ENCODE measurements at regions not wholly inside any gene's neighbourhood (a gene's known extent, or its start where the extent isn't known, plus 50 kb on each side); places are given as distances from the start of the nearest gene placed in this dataset.
"Not testable (repeated sequence)": the region's sequence is repeated elsewhere in the genome, so short reads cannot be mapped to it uniquely, and the experiment has no call there.

DNA sequence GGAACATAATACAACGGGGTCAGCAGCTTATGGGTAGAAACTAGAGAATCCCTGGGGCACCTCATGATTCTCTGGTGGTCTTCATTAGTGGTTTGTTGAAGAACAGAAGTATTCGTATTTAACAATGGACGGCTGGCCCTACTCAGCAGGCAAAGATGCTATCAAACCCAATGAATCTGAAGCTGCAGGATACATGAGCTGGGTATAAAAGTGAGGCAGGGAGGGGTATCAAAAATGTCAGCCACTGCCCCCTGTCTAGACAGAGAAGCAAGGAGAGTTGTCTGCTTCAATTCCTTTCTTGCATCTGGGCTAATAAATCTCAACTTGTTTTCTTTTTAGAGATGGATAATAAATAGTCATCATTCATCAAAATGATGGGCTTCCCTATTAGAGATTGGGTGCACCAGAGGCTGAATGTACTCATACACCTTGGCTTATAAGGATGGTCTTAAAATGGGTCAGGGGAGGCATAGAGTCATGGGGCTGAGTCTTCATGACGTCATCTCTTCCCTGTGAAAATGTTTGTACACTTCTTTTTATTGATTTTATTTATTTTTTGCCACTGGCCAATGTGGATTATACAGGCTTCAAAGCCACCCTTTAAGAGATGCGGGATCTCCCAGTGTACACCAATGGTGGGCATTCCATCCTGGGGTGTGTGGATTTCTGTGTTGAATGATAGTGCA, 259.5 kb downstream of the SHOX start:
- Histone ChIP-seq H2AK5ac (ENCODE audit: low read depth, low read length) (no peak overlapping the region), H2BK12ac (ENCODE audit: low read length) (no peak overlapping the region), H3K23ac (ENCODE audit: low read depth, low read length, poor library complexity) (no peak overlapping the region), H3K9ac (ENCODE audit: low read depth, low read length, poor library complexity) (no peak overlapping the region), H3K79me1 (ENCODE audit: low read depth, low read length) (no peaks in the 10 kb centered on the region), H2BK5ac (ENCODE audit: low read length) (no peak overlapping the region), H3K14ac (ENCODE audit: low read length) (no peak overlapping the region), H3K27ac (replicated peaks; ENCODE audit: low read length) (no peak overlapping the region), H3K4ac (ENCODE audit: low read length) (no peak overlapping the region), H3K4me1 (ENCODE audit: control insufficient read depth in 2 of 2, insufficient read depth in 1 of 2, low read depth in 1 of 2, low read length in 2 of 2) (no peaks in the 10 kb centered on the region), H4K8ac (ENCODE audit: low read depth, low read length) (no peak overlapping the region), H3K9me3 (replicated peaks in 1 of 2; ENCODE audit: control insufficient read depth in 2 of 2, insufficient read depth in 1 of 2, low read depth in 1 of 2, low read length in 2 of 2) (peaks cover 0 to 9% of the 10 kb centered on the region in 2 donors), H3K18ac (ENCODE audit: low read length) (no peak overlapping the region), H2AFZ (ENCODE audit: low read length) (no peak overlapping the region), H3K4me2 (ENCODE audit: insufficient read depth, low read length, poor library complexity, severe bottlenecking) (no peak overlapping the region), H2BK15ac (ENCODE audit: low read length) (no peak overlapping the region), H3K27me3 (ENCODE audit: control insufficient read depth in 3 of 3, insufficient read depth in 3 of 3, low read depth in 1 of 3, low read length in 3 of 3) (no peaks in the 10 kb centered on the region), H2BK120ac (ENCODE audit: low read depth, low read length) (no peak overlapping the region), H3K36me3 (replicated peaks in 1 of 2; ENCODE audit: control insufficient read depth in 2 of 2, insufficient read depth in 2 of 2, low read length in 2 of 2) (no peaks in the 10 kb centered on the region), H3K4me3 (ENCODE audit: low read length in 2 of 2) (no peak overlapping the region), H4K91ac (ENCODE audit: low read depth, low read length, poor library complexity) (no peak overlapping the region)
- WGBS, 2 donors (ENCODE audit: extremely low coverage in 2 of 2, insufficient read length in 2 of 2, insufficient replicate concordance in 1 of 2), result no CpG with 5 or more reads among the region's 5 CpGs
- no peak for DNase-seq (ENCODE audit: low spot score)

DNA sequence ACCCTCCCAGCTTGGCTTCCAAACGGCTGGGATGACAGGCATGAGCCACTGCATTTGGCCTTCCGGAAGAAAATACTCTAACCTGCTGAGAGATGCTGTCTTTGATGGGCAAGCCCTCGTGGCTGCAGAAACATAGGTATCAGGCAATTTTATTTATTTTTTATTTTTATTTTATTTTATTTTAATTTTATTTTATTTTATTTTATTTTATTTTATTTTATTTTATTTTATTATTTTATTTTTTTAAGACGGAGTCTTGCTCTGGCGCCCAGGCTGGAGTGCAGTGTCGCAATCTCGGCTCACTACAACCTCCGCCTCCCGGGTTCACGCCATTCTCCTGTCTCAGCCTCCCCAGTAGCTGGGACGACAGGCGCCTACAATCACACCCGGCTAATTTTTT, 257.1 kb downstream of the SHOX start:
- not testable (repeated sequence) for H3K23ac ChIP-seq (ENCODE audit: low read depth, low read length, poor library complexity); H3K4ac ChIP-seq (ENCODE audit: low read length); H4K91ac ChIP-seq (ENCODE audit: low read depth, low read length, poor library complexity); H2AFZ ChIP-seq (ENCODE audit: low read length); H3K18ac ChIP-seq (ENCODE audit: low read length); H3K27ac ChIP-seq (replicated peaks; ENCODE audit: low read length); H2BK120ac ChIP-seq (ENCODE audit: low read depth, low read length); H3K14ac ChIP-seq (ENCODE audit: low read length); H2BK12ac ChIP-seq (ENCODE audit: low read length); H3K36me3 ChIP-seq (replicated peaks in 1 of 2; ENCODE audit: control insufficient read depth in 2 of 2, insufficient read depth in 2 of 2, low read length in 2 of 2); H2BK5ac ChIP-seq (ENCODE audit: low read length); H3K9me3 ChIP-seq (replicated peaks in 1 of 2; ENCODE audit: control insufficient read depth in 2 of 2, insufficient read depth in 1 of 2, low read depth in 1 of 2, low read length in 2 of 2); H3K27me3 ChIP-seq (ENCODE audit: control insufficient read depth in 3 of 3, insufficient read depth in 3 of 3, low read depth in 1 of 3, low read length in 3 of 3); H2AK5ac ChIP-seq (ENCODE audit: low read depth, low read length); H3K79me1 ChIP-seq (ENCODE audit: low read depth, low read length); DNase-seq (ENCODE audit: low spot score); H3K4me1 ChIP-seq (ENCODE audit: control insufficient read depth in 2 of 2, insufficient read depth in 1 of 2, low read depth in 1 of 2, low read length in 2 of 2); H2BK15ac ChIP-seq (ENCODE audit: low read length); H3K9ac ChIP-seq (ENCODE audit: low read depth, low read length, poor library complexity); H3K4me3 ChIP-seq (ENCODE audit: low read length in 2 of 2); H3K4me2 ChIP-seq (ENCODE audit: insufficient read depth, low read length, poor library complexity, severe bottlenecking); H4K8ac ChIP-seq (ENCODE audit: low read depth, low read length)
- no CpG with 5 or more reads among the region's 13 CpGs for WGBS, 2 donors (ENCODE audit: extremely low coverage in 2 of 2, insufficient read length in 2 of 2, insufficient replicate concordance in 1 of 2)

GRCh38 chrX:883588-883987, 253.0 kb downstream of the SHOX start:
- H4K91ac ChIP-seq (ENCODE audit: low read depth, low read length, poor library complexity), result no peak overlapping the region
- WGBS, 2 donors (ENCODE audit: extremely low coverage in 2 of 2, insufficient read length in 2 of 2, insufficient replicate concordance in 1 of 2), result no CpG with 5 or more reads among the region's 10 CpGs

GRCh38 chrX:879756-880698, 249.4 kb downstream of the SHOX start:
- no CpG with 5 or more reads among the region's 11 CpGs for WGBS, 2 donors (ENCODE audit: extremely low coverage in 2 of 2, insufficient read length in 2 of 2, insufficient replicate concordance in 1 of 2)
- not testable (repeated sequence) for H2AFZ ChIP-seq (ENCODE audit: low read length); H2BK5ac ChIP-seq (ENCODE audit: low read length); H2AK5ac ChIP-seq (ENCODE audit: low read depth, low read length); H4K8ac ChIP-seq (ENCODE audit: low read depth, low read length); H3K9me3 ChIP-seq (replicated peaks in 1 of 2; ENCODE audit: control insufficient read depth in 2 of 2, insufficient read depth in 1 of 2, low read depth in 1 of 2, low read length in 2 of 2); H2BK15ac ChIP-seq (ENCODE audit: low read length); H3K9ac ChIP-seq (ENCODE audit: low read depth, low read length, poor library complexity); H3K4ac ChIP-seq (ENCODE audit: low read length); H4K91ac ChIP-seq (ENCODE audit: low read depth, low read length, poor library complexity); H3K4me2 ChIP-seq (ENCODE audit: insufficient read depth, low read length, poor library complexity, severe bottlenecking); H3K18ac ChIP-seq (ENCODE audit: low read length); H3K27me3 ChIP-seq (ENCODE audit: control insufficient read depth in 3 of 3, insufficient read depth in 3 of 3, low read depth in 1 of 3, low read length in 3 of 3); H3K4me1 ChIP-seq (ENCODE audit: control insufficient read depth in 2 of 2, insufficient read depth in 1 of 2, low read depth in 1 of 2, low read length in 2 of 2); DNase-seq (ENCODE audit: low spot score); H3K79me1 ChIP-seq (ENCODE audit: low read depth, low read length); H2BK120ac ChIP-seq (ENCODE audit: low read depth, low read length); H3K27ac ChIP-seq (replicated peaks; ENCODE audit: low read length); H3K4me3 ChIP-seq (ENCODE audit: low read length in 2 of 2); H3K14ac ChIP-seq (ENCODE audit: low read length); H3K36me3 ChIP-seq (replicated peaks in 1 of 2; ENCODE audit: control insufficient read depth in 2 of 2, insufficient read depth in 2 of 2, low read length in 2 of 2); H3K23ac ChIP-seq (ENCODE audit: low read depth, low read length, poor library complexity); H2BK12ac ChIP-seq (ENCODE audit: low read length)

More at GRCh38 chrX:883588-883987, 253.0 kb downstream of the SHOX start:
- Histone ChIP-seq H3K36me3 (replicated peaks in 1 of 2; ENCODE audit: control insufficient read depth in 2 of 2, insufficient read depth in 2 of 2, low read length in 2 of 2) (no peaks in the 10 kb centered on the region), H3K4ac (ENCODE audit: low read length) (no peak overlapping the region), H3K27me3 (ENCODE audit: control insufficient read depth in 3 of 3, insufficient read depth in 3 of 3, low read depth in 1 of 3, low read length in 3 of 3) (no peaks in the 10 kb centered on the region), H3K9ac (ENCODE audit: low read depth, low read length, poor library complexity) (no peak overlapping the region), H2AK5ac (ENCODE audit: low read depth, low read length) (no peak overlapping the region), H2BK5ac (ENCODE audit: low read length) (no peak overlapping the region), H3K4me3 (ENCODE audit: low read length in 2 of 2) (no peak overlapping the region), H3K18ac (ENCODE audit: low read length) (no peak overlapping the region), H2BK120ac (ENCODE audit: low read depth, low read length) (no peak overlapping the region), H3K4me1 (ENCODE audit: control insufficient read depth in 2 of 2, insufficient read depth in 1 of 2, low read depth in 1 of 2, low read length in 2 of 2) (no peaks in the 10 kb centered on the region), H2BK12ac (ENCODE audit: low read length) (no peak overlapping the region), H3K23ac (ENCODE audit: low read depth, low read length, poor library complexity) (no peak overlapping the region), H2BK15ac (ENCODE audit: low read length) (no peak overlapping the region), H3K27ac (replicated peaks; ENCODE audit: low read length) (no peak overlapping the region), H3K14ac (ENCODE audit: low read length) (no peak overlapping the region), H3K9me3 (replicated peaks in 1 of 2; ENCODE audit: control insufficient read depth in 2 of 2, insufficient read depth in 1 of 2, low read depth in 1 of 2, low read length in 2 of 2) (peaks cover 0 to 1% of the 10 kb centered on the region in 2 donors), H3K79me1 (ENCODE audit: low read depth, low read length) (no peaks in the 10 kb centered on the region), H4K8ac (ENCODE audit: low read depth, low read length) (no peak overlapping the region), H2AFZ (ENCODE audit: low read length) (no peak overlapping the region), H3K4me2 (ENCODE audit: insufficient read depth, low read length, poor library complexity, severe bottlenecking) (no peak overlapping the region)
- no peak for DNase-seq (ENCODE audit: low spot score)
